B cell (primary cell): ENCODE measurements at regions not wholly inside any gene's neighbourhood (a gene's known extent, or its start where the extent isn't known, plus 50 kb on each side); places are given as distances from the start of the nearest gene placed in this dataset.

ENCODE experiments used
- ATAC-seq: fragments of 200-7000 bp; cut with Tn5 transposase; one replicate; pipeline ENCODE4 v1.10.0; 2021; ENCODE audit warnings: low read depth, mild to moderate bottlenecking, moderate number of reproducible peaks, moderate library complexity
- CTCF ChIA-PET: fragments of 350-600 bp; sonication (Branson Sonifier 250); formaldehyde crosslinking; loops from one replicate; lab custom pipeline; 2021; ENCODE audit warnings: antibody characterized with exemption, inconsistent platforms; lab: Charles Lee
- POLR2A ChIA-PET: fragments of 350-600 bp; sonication (Branson Sonifier 250); formaldehyde crosslinking; loops from one replicate; lab custom pipeline; 2021; ENCODE audit warnings: antibody characterized with exemption; lab: Charles Lee
- DNase-seq: peaks from one replicate; pipeline ENCODE4 v3.0.0; 2013
- H2AFZ ChIP-seq: 2 replicates; pipeline ENCODE4 v1.6.1; 2012; ENCODE audit warnings: mild to moderate bottlenecking, low read depth, low read length; ENCODE audit not compliant: insufficient read depth, poor library complexity, severe bottlenecking
- H3K27ac ChIP-seq, 2 donors: 1 replicate in 1 of 2; 2 replicates in 1 of 2; pipeline ENCODE4 v1.5.1; 2012 to 2013; ENCODE audit warnings: low read length in 2 of 2, mild to moderate bottlenecking in 2 of 2, moderate library complexity in 1 of 2
- H3K27me3 ChIP-seq, 4 experiments: fragments of 200-600 bp in 1 of 4; sonication (generic) in 1 of 4; replicated peaks in 1 of 4; 1 replicate in 2 of 4; 2 replicates in 2 of 4; pipeline versions ENCODE4 v1.6.1 to v1.7.0; 2013 to 2016; ENCODE audit warnings: low read length in 3 of 4, mild to moderate bottlenecking in 2 of 4, mixed read lengths in 1 of 4, moderate library complexity in 1 of 4; ENCODE audit not compliant: insufficient read depth in 4 of 4, control insufficient read depth in 3 of 4; ENCODE audit errors: control extremely low read depth in 1 of 4
- H3K36me3 ChIP-seq, 2 experiments: replicated peaks in 1 of 2; 1 replicate in 1 of 2; 2 replicates in 1 of 2; pipeline versions ENCODE4 v1.6.1 to v1.7.1; 2013; ENCODE audit warnings: low read length in 1 of 2; ENCODE audit not compliant: insufficient read depth in 2 of 2, control insufficient read depth in 1 of 2; ENCODE audit errors: control extremely low read depth in 1 of 2, extremely low read depth in 1 of 2
- H3K4me1 ChIP-seq, 2 donors: fragments of 200-600 bp in 1 of 2; sonication (generic) in 1 of 2; 1 replicate in 1 of 2; 2 replicates in 1 of 2; pipeline versions ENCODE4 v1.5.1 to v1.6.1; 2013 to 2017; ENCODE audit warnings: low read length in 2 of 2; ENCODE audit not compliant: control insufficient read depth in 2 of 2, insufficient read depth in 2 of 2
- H3K4me2 ChIP-seq: replicated peaks from 2 replicates; pipeline ENCODE3; 2012; ENCODE audit warnings: mild to moderate bottlenecking, low read depth, low read length; ENCODE audit not compliant: poor library complexity, severe bottlenecking
- H3K4me3 ChIP-seq, 5 experiments: fragments of 200-600 bp in 1 of 5; sonication (generic) in 1 of 5; 1 replicate in 3 of 5; 2 replicates in 2 of 5; pipeline versions ENCODE4 v1.5.1 to v1.7.0; 2011 to 2016; ENCODE audit warnings: low read length in 4 of 5, mild to moderate bottlenecking in 4 of 5, low read depth in 2 of 5, control low read depth in 1 of 5, moderate library complexity in 1 of 5; ENCODE audit not compliant: insufficient read depth in 1 of 5; ENCODE audit errors: control extremely low read depth in 1 of 5, extremely low read depth in 1 of 5
- H3K79me2 ChIP-seq: fragments of 200-600 bp; sonication (generic); one replicate; pipeline ENCODE4 v1.6.0; 2016; ENCODE audit warnings: low read length; ENCODE audit not compliant: control insufficient read depth, insufficient read depth
- H3K9ac ChIP-seq: fragments of 200-600 bp; sonication (generic); 2 replicates; pipeline ENCODE4 v1.6.1; 2017; ENCODE audit warnings: mild to moderate bottlenecking, low read length, moderate library complexity
- H3K9me3 ChIP-seq, 3 donors: one replicate each; pipeline versions ENCODE4 v1.6.1 to v1.7.1; 2013; ENCODE audit warnings: low read length in 2 of 3; ENCODE audit not compliant: control insufficient read depth in 2 of 3, insufficient read depth in 1 of 3; ENCODE audit errors: control extremely low read depth in 1 of 3
- H4K20me1 ChIP-seq: 2 replicates; pipeline ENCODE4 v1.6.0; 2012; ENCODE audit warnings: mild to moderate bottlenecking, low read length; ENCODE audit not compliant: insufficient read depth, control insufficient read depth, poor library complexity, severe bottlenecking
- H3K27ac Mint-ChIP-seq: one replicate; pipeline ENCODE4 v1.8.0; 2021; ENCODE audit warnings: mixed read lengths
- H3K27me3 Mint-ChIP-seq: one replicate; pipeline ENCODE4 v1.8.0; 2021; ENCODE audit warnings: mixed read lengths
- H3K4me1 Mint-ChIP-seq: one replicate; pipeline ENCODE4 v1.8.0; 2021; ENCODE audit warnings: mixed read lengths
- H3K4me3 Mint-ChIP-seq: one replicate; pipeline ENCODE4 v1.8.0; 2021; ENCODE audit warnings: mixed read lengths
- H3K9me3 Mint-ChIP-seq: one replicate; pipeline ENCODE4 v1.8.0; 2022; ENCODE audit warnings: mixed read lengths; ENCODE audit not compliant: insufficient read depth
- EZH2 ChIP-seq: IDR thresholded peaks from 2 replicates; pipeline ENCODE4 v1.6.1; 2012; ENCODE audit warnings: borderline replicate concordance, low read depth, mild to moderate bottlenecking, moderate library complexity, low read length; ENCODE audit not compliant: insufficient read depth, poor library complexity, severe bottlenecking
- WGBS: methylation state at CpG from one replicate; pipeline ENCODE4 v1.1.5; 2013; ENCODE audit warnings: missing lambda C conversion rate; ENCODE audit not compliant: insufficient coverage; 5-methylcytosine and 5-hydroxymethylcytosine counted together
- intact Hi-C: fragments of 100-400 bp; cut with micrococcal nuclease; formaldehyde crosslinking; loops from one replicate; pipeline ENCODE4 v1.10.0; 2022
- TF ChIP-seq, protein P1 (sequence below): fragments of 200-600 bp; IDR thresholded peaks from one replicate; pipeline ENCODE4 v1.8.0; 2022; ENCODE audit warnings: antibody characterized with exemption, mild to moderate bottlenecking

DNA sequence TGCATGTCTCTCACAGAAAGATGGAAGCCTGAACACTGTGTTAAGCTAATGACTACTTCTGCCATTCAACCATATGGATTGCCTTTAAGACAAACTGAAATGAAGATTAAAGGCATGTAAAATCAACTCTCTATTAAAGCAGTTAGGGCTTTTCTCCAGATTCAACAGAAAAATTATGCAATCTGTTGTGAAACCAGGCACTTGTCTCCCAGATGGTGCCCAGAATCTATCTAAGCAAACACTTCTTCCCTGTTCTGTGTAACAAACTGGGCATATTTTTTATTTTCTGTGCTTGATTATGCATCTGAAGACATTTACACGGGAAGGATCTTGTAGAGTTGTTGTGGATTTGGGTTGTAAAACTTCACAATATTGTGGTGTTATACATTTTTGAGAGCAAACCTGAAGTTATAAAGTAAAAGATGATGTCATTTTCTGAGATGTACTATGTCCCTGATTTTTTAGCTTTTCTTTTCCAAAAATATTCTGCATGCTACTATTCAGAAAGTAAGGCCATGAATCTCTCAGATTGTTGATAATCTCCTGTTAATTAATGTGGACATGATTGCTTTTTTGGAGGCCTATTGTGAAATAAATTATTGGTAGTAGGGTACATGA is 1550.3 kb downstream of the CDH8 start:
- Mint-ChIP-seq H3K27ac (no peak overlapping the region), H3K27me3 (no peaks in the 10 kb centered on the region), H3K4me1 (no peaks in the 10 kb centered on the region), H3K4me3 (no peak overlapping the region), H3K9me3 (no peaks in the 10 kb centered on the region)
- Histone ChIP-seq H3K27ac (no peak overlapping the region), H3K36me3 (no peaks in the 10 kb centered on the region), H3K79me2 (no peaks in the 10 kb centered on the region), H3K9ac (no peak overlapping the region), H2AFZ (no peak overlapping the region), H3K4me2 (no peak overlapping the region), H3K9me3 (no peaks in the 10 kb centered on the region), H3K4me1 (no peaks in the 10 kb centered on the region), H4K20me1 (no peaks in the 10 kb centered on the region), H3K27me3 (no peaks in the 10 kb centered on the region), H3K4me3 (no peak overlapping the region)
- ChIA-PET POLR2A (no interaction called here), CTCF (no interaction called here)
- intact Hi-C loops: no loop called here
- DNase-seq (no peak), ATAC-seq (no peak)
- TF ChIP-seq EZH2: no peak
- TF ChIP-seq, protein P1, sequence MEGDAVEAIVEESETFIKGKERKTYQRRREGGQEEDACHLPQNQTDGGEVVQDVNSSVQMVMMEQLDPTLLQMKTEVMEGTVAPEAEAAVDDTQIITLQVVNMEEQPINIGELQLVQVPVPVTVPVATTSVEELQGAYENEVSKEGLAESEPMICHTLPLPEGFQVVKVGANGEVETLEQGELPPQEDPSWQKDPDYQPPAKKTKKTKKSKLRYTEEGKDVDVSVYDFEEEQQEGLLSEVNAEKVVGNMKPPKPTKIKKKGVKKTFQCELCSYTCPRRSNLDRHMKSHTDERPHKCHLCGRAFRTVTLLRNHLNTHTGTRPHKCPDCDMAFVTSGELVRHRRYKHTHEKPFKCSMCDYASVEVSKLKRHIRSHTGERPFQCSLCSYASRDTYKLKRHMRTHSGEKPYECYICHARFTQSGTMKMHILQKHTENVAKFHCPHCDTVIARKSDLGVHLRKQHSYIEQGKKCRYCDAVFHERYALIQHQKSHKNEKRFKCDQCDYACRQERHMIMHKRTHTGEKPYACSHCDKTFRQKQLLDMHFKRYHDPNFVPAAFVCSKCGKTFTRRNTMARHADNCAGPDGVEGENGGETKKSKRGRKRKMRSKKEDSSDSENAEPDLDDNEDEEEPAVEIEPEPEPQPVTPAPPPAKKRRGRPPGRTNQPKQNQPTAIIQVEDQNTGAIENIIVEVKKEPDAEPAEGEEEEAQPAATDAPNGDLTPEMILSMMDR: no peak
- WGBS: no CpG with 5 or more reads among the region's 1 CpG

DNA sequence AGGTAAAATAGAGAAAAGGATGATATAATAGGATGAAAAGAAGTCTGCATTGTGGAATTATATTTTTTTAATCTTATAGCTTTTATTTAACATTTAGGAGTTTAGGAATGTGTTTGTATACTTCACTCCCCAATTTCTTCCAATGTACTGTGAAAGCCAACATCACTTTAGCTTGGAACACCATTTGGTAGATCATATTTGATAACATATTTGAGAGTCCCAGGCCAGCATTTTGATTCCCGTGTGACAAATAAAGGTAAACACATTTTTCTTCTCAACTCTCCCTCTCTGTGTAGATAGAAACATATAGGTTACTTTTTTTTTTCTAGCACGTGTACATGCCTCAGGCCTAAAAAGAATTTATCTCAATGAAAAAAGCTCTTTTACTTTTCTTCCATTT is 1551.3 kb downstream of the CDH8 start:
- TF ChIP-seq EZH2: no peak
- TF ChIP-seq, protein P1: no peak
- H3K4me1 ChIP-seq: no peaks in the 10 kb centered on the region
- 100% methylated on average over 1 of the region's 2 CpGs for WGBS

More for the DNA sequence above, 1551.3 kb downstream of the CDH8 start:
- H3K36me3 ChIP-seq: no peaks in the 10 kb centered on the region
- Mint-ChIP-seq H3K9me3 (no peaks in the 10 kb centered on the region), H3K27ac (no peak overlapping the region), H3K27me3 (no peaks in the 10 kb centered on the region), H3K4me1 (no peaks in the 10 kb centered on the region), H3K4me3 (no peak overlapping the region)
- no peak overlapping the region for H3K9ac ChIP-seq
- ATAC-seq (no peak), DNase-seq (no peak)
- no peaks in the 10 kb centered on the region for H4K20me1 ChIP-seq
- intact Hi-C loops: no loop called here
- H3K9me3 ChIP-seq: no peaks in the 10 kb centered on the region
- no peaks in the 10 kb centered on the region for H3K27me3 ChIP-seq
- no peak overlapping the region for H3K4me2 ChIP-seq
- no peak overlapping the region for H3K27ac ChIP-seq
- H2AFZ ChIP-seq: no peak overlapping the region
- no peaks in the 10 kb centered on the region for H3K79me2 ChIP-seq
- no peak overlapping the region for H3K4me3 ChIP-seq
- ChIA-PET CTCF (no interaction called here), POLR2A (no interaction called here)
